ENCODE measurements at regions not wholly inside any gene's neighbourhood (a gene's known extent, or its start where the extent isn't known, plus 50 kb on each side); places are given as distances from the start of the nearest gene placed in this dataset.
"Not testable (repeated sequence)": the region's sequence is repeated elsewhere in the genome, so short reads cannot be mapped to it uniquely, and the experiment has no call there.

- TF ChIP-seq ZNF425 (CRISPR knock-in tag; conservative IDR thresholded peaks at IDR 0.05): no peak
- TF ChIP-seq IRF1 (CRISPR knock-in tag; IDR thresholded peaks at IDR 0.05): no peak
- TF ChIP-seq SMAD3 (CRISPR knock-in tag; IDR thresholded peaks at IDR 0.05; ENCODE audit: borderline replicate concordance): no peak
- TF ChIP-seq FOXP4 (CRISPR knock-in tag; IDR thresholded peaks at IDR 0.05): no peak
- no peak for TF ChIP-seq JAZF1 (CRISPR knock-in tag; IDR thresholded peaks at IDR 0.05)
These were observed 326.6 kb downstream of the NR2F2 start (continued) for GRCh38 chr15:96657096-96657495.

GRCh38 chr15:96666979-96667378, 336.5 kb downstream of the NR2F2 start:
- ATAC-seq; DNase-seq (ENCODE audit: low spot score); H3K27ac Mint-ChIP-seq; H3K4me3 Mint-ChIP-seq; CTCF ChIA-PET; H3K36me3 Mint-ChIP-seq; H3K4me1 Mint-ChIP-seq; POLR2A ChIA-PET; H3K27me3 Mint-ChIP-seq (ENCODE audit: low read depth): not testable (repeated sequence)
- peaks cover 16% of the 10 kb centered on the region for H3K9me3 Mint-ChIP-seq

- H3K4me3 Mint-ChIP-seq: no peak overlapping the region
- peaks cover 7% of the 10 kb centered on the region for H3K36me3 Mint-ChIP-seq
- H3K4me1 Mint-ChIP-seq: no peaks in the 10 kb centered on the region; the same call in 1 of the 2 replicates
- H3K9me3 Mint-ChIP-seq: peaks cover 8% of the 10 kb centered on the region
- DNase-seq (ENCODE audit: low spot score) (no peak), ATAC-seq (peak; percentile 53)
- CTCF ChIA-PET: no interaction called here
- POLR2A ChIA-PET: no interaction called here
- no peak overlapping the region for H3K27ac Mint-ChIP-seq
- no peak for TF ChIP-seq USF2 (CRISPR knock-in tag; IDR thresholded peaks at IDR 0.05)
- TF ChIP-seq NR1H2 (CRISPR knock-in tag; IDR thresholded peaks at IDR 0.05): no peak
- TF ChIP-seq JAZF1 (CRISPR knock-in tag; IDR thresholded peaks at IDR 0.05): no peak
- no peak for TF ChIP-seq TEAD1 (CRISPR knock-in tag; IDR thresholded peaks at IDR 0.05)
- TF ChIP-seq TP53 (CRISPR knock-in tag; IDR thresholded peaks at IDR 0.05): no peak
- no peak for TF ChIP-seq RELA (CRISPR knock-in tag; IDR thresholded peaks at IDR 0.05; ENCODE audit: borderline replicate concordance)
- no peak for TF ChIP-seq ESRRA (CRISPR knock-in tag; IDR thresholded peaks at IDR 0.05; ENCODE audit: borderline replicate concordance)
- no peak for TF ChIP-seq SP1 (CRISPR knock-in tag; conservative IDR thresholded peaks at IDR 0.05)
- no peak for TF ChIP-seq MYBL2 (CRISPR knock-in tag; IDR thresholded peaks at IDR 0.05)
- TF ChIP-seq ATF1 (CRISPR knock-in tag; IDR thresholded peaks at IDR 0.05): no peak
- no peak for TF ChIP-seq ZNF138 (CRISPR knock-in tag; conservative IDR thresholded peaks at IDR 0.05)
- TF ChIP-seq ZNF263 (CRISPR knock-in tag; IDR thresholded peaks at IDR 0.05; ENCODE audit: low read depth): no peak
- no peak for TF ChIP-seq STAT6 (CRISPR knock-in tag; conservative IDR thresholded peaks at IDR 0.05; ENCODE audit: low read depth)
- no peak for TF ChIP-seq ATF2 (CRISPR knock-in tag; IDR thresholded peaks at IDR 0.05; ENCODE audit: borderline replicate concordance, low read depth)
- TF ChIP-seq HMGA2 (CRISPR knock-in tag; IDR thresholded peaks at IDR 0.05): no peak
- TF ChIP-seq NFATC4 (CRISPR knock-in tag; IDR thresholded peaks at IDR 0.05): no peak
- no peaks in the 10 kb centered on the region for H3K27me3 Mint-ChIP-seq (ENCODE audit: low read depth)
These were observed 339.9 kb downstream of the NR2F2 start for GRCh38 chr15:96670389-96670788.

All from WTC11 (cell line).